Tibial artery (tissue), 4 donors: ENCODE measurements at regions not wholly inside any gene's neighbourhood (a gene's known extent, or its start where the extent isn't known, plus 50 kb on each side); places are given as distances from the start of the nearest gene placed in this dataset.

Experiments
- DNase-seq, 2 donors: peaks; one replicate each; pipeline ENCODE4 v3.0.0-alpha.2; 2019
- H3K27ac ChIP-seq, 2 donors: fragments of 200-600 bp; sonication (generic) in 1 of 2; 1 replicate in 1 of 2; 2 replicates in 1 of 2; pipeline ENCODE4 v1.5.1; 2018 to 2019; ENCODE audit warnings: mild to moderate bottlenecking in 1 of 2
- H3K27me3 ChIP-seq, 2 donors: fragments of 200-600 bp; sonication (generic) in 1 of 2; one replicate each; pipeline versions ENCODE4 v1.5.1 to v1.6.0; 2016 to 2019
- H3K36me3 ChIP-seq, 3 donors: fragments of 200-600 bp; sonication (generic) in 2 of 3; one replicate each; pipeline ENCODE4 v1.5.1; 2016 to 2019; ENCODE audit warnings: mild to moderate bottlenecking in 2 of 3
- H3K4me1 ChIP-seq, 4 donors: fragments of 200-600 bp; sonication (generic) in 2 of 4; 1 replicate in 3 of 4; 2 replicates in 1 of 4; pipeline ENCODE4 v1.5.1; 2016 to 2019
- H3K4me3 ChIP-seq, 2 donors: fragments of 200-600 bp; sonication (generic) in 1 of 2; 1 replicate in 1 of 2; 2 replicates in 1 of 2; pipeline ENCODE4 v1.5.1; 2018 to 2019; ENCODE audit warnings: mild to moderate bottlenecking in 2 of 2
- H3K9me3 ChIP-seq, 3 donors: fragments of 200-600 bp; sonication (generic) in 1 of 3; one replicate each; pipeline ENCODE4 v1.5.1; 2016 to 2019
- intact Hi-C: fragments of 100-400 bp; cut with DNase I; formaldehyde crosslinking; loops from one replicate; pipeline ENCODE4 v1.15.0; 2023; ENCODE audit warnings: low total_unique reads
- TF ChIP-seq, protein P1 (sequence below), 2 experiments: fragments of 200-600 bp in 1 of 2; fragments of 450-650 bp in 1 of 2; IDR thresholded peaks; one replicate each; pipeline ENCODE4 v1.5.1; 2017 to 2019; ENCODE audit warnings: antibody characterized with exemption in 2 of 2, mild to moderate bottlenecking in 1 of 2, moderate library complexity in 1 of 2

- no peaks in the 10 kb centered on the region for H3K36me3 ChIP-seq
- no peak for DNase-seq
- H3K4me1 ChIP-seq = no peaks in the 10 kb centered on the region
- intact Hi-C loops = no loop called here
- no peak overlapping the region for H3K27ac ChIP-seq
- TF ChIP-seq, protein P1, sequence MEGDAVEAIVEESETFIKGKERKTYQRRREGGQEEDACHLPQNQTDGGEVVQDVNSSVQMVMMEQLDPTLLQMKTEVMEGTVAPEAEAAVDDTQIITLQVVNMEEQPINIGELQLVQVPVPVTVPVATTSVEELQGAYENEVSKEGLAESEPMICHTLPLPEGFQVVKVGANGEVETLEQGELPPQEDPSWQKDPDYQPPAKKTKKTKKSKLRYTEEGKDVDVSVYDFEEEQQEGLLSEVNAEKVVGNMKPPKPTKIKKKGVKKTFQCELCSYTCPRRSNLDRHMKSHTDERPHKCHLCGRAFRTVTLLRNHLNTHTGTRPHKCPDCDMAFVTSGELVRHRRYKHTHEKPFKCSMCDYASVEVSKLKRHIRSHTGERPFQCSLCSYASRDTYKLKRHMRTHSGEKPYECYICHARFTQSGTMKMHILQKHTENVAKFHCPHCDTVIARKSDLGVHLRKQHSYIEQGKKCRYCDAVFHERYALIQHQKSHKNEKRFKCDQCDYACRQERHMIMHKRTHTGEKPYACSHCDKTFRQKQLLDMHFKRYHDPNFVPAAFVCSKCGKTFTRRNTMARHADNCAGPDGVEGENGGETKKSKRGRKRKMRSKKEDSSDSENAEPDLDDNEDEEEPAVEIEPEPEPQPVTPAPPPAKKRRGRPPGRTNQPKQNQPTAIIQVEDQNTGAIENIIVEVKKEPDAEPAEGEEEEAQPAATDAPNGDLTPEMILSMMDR (IDR thresholded peaks at IDR 0.05) = no peak
- H3K27me3 ChIP-seq = peaks cover 0 to 20% of the 10 kb centered on the region in 2 donors
- no peak overlapping the region for H3K4me3 ChIP-seq
- peaks cover 0 to 6% (median 0%) of the 10 kb centered on the region in 3 donors for H3K9me3 ChIP-seq
Observed at GRCh38 chr15:70420948-70421482, 323.3 kb upstream of the TLE3 start.

DNA sequence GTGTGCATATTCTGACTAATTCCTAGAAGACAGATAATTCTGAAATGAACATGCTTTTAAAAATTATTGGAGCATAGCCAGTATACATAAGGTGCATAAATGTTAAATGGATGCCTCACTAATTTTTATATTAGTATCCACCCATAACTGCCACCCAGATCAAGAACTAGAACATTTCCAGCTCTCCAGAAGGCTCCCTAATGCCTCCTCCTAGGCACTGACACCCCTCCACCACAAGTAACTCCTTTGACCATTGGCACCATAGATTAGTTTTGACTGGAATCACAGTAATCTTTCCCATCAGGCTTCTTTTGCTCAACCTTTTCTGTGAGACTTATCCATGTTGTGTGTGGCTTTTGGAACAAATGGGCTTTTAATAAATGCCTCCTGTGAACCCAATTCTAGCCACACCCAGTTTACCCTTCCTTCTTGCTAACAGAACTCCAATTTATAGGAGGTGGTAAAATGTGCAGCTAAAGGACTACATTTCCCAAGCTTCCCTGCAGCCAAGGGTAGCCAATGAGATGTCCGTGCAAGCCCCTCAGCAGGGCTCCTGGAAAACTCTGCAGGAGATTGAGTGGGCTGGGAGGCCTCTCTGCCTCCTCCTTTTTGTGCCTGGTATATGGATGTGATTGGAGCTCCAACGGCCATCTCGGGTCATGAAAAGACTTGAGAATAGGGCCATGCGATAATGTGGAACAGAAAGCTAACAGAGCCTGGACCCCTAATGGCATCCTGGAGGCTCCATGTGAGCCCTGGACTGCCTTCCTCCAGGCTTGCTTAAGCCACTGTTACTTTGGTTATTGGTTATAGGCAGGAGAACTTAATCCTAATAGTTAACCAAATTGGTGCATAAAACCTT lies 322.6 kb upstream of the TLE3 start:
- Histone ChIP-seq H3K4me1 (no peaks in the 10 kb centered on the region), H3K4me3 (no peak overlapping the region), H3K36me3 (no peaks in the 10 kb centered on the region), H3K27ac (no peak overlapping the region), H3K9me3 (peaks cover 0 to 7% (median 0%) of the 10 kb centered on the region in 3 donors), H3K27me3 (peaks cover 0 to 25% of the 10 kb centered on the region in 2 donors)
- TF ChIP-seq, protein P1 (IDR thresholded peaks at IDR 0.05) = no peak
- no peak for DNase-seq
- intact Hi-C loops = no loop called here

- DNase-seq = no peak
Observed at GRCh38 chr15:70418943-70419342, 321.2 kb upstream of the TLE3 start.

DNA sequence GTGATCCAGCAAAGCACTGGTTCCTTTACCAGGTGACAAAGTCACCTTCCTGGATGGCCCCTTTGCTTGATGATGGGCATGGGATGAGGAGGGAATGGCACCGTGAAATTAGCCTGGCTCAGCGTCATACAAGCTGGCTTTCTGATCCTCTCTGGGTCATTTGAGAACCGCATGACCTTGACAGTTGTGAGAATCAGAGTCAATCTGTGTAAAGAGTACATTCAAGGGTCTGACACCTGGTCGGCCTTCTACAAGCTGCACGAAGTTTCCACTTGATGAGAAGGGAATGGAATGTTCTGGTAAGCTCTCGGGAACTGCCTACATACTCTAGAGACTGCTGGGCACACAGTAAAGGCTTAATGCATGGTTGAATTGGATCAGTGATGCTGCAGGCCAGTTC lies 319.8 kb upstream of the TLE3 start:
- no peak overlapping the region for H3K4me3 ChIP-seq
- TF ChIP-seq, protein P1 (IDR thresholded peaks at IDR 0.05) = no peak
- no peak overlapping the region for H3K27ac ChIP-seq
- intact Hi-C loops = no loop called here
- DNase-seq = no peak
- H3K4me1 ChIP-seq = no peaks in the 10 kb centered on the region
- no peaks in the 10 kb centered on the region for H3K36me3 ChIP-seq
- H3K27me3 ChIP-seq = peaks cover 0 to 18% of the 10 kb centered on the region in 2 donors
- peaks cover 0 to 7% (median 0%) of the 10 kb centered on the region in 3 donors for H3K9me3 ChIP-seq

More at GRCh38 chr15:70418943-70419342, 321.2 kb upstream of the TLE3 start:
- Histone ChIP-seq H3K4me1 (no peaks in the 10 kb centered on the region), H3K36me3 (no peaks in the 10 kb centered on the region), H3K27me3 (peaks cover 0 to 23% of the 10 kb centered on the region in 2 donors), H3K4me3 (no peak overlapping the region), H3K27ac (no peak overlapping the region), H3K9me3 (peaks cover 0 to 7% (median 0%) of the 10 kb centered on the region in 3 donors)
- intact Hi-C loops = no loop called here
- TF ChIP-seq, protein P1 (IDR thresholded peaks at IDR 0.05) = no peak

DNA sequence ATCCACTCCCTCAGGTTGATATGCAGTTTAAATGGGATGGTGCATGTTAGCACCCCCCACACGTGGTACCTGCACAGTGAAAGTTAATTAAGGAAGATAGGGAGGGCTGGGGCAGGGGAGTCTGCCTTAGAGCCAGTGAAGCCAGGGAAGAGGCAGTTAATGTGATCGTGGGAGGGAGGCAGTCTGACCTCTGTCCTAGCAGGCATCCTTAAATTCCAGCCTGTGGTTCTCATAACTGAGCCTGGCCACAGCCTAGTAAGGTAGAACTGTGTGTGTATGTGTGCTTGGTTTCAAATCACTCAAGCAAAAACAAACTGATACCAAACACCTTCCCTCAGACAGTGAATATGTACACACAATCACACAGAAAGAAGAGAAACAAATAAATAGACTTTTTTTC lies 319.1 kb upstream of the TLE3 start:
- H3K4me3 ChIP-seq = no peak overlapping the region
- no peaks in the 10 kb centered on the region for H3K4me1 ChIP-seq
- intact Hi-C loops = no loop called here
- no peak overlapping the region for H3K27ac ChIP-seq
- no peaks in the 10 kb centered on the region for H3K36me3 ChIP-seq
- TF ChIP-seq, protein P1 (IDR thresholded peaks at IDR 0.05) = no peak
- H3K27me3 ChIP-seq = peaks cover 0 to 18% of the 10 kb centered on the region in 2 donors
- H3K9me3 ChIP-seq = peaks cover 0 to 7% (median 0%) of the 10 kb centered on the region in 3 donors
- DNase-seq = peak in 1 of 2 donors; percentile 3
